HCT116 (cell line): ENCODE measurements at regions not wholly inside any gene's neighbourhood (a gene's known extent, or its start where the extent isn't known, plus 50 kb on each side); places are given as distances from the start of the nearest gene placed in this dataset.

Experiments
- ATAC-seq: fragments of 200-7000 bp; cut with Tn5 transposase; 2 replicates; pipeline ENCODE4 v1.9.1; 2020; ENCODE audit warnings: mild to moderate bottlenecking, moderate library complexity
- BruUV-seq: library from RNA; stranded (reverse); fragments of 400-500 nt; replicated peaks from 2 replicates; lab custom pipeline; 2021; lab: Mats Ljungman, UMichigan
- CTCF ChIA-PET: fragments of 300-600 bp; sonication (Branson Sonifier 250); formaldehyde crosslinking; loops from one replicate; lab custom pipeline; 2021; ENCODE audit warnings: antibody characterized with exemption; lab: Charles Lee
- POLR2A ChIA-PET: fragments of 300-600, 350-600 bp; sonication (Branson Sonifier 250); formaldehyde crosslinking; loops from one replicate; lab custom pipeline; 2021; ENCODE audit warnings: antibody characterized with exemption; lab: Charles Lee
- RAD21 ChIA-PET, 2 experiments: fragments of 300-600 bp; sonication (Branson Sonifier 250); formaldehyde crosslinking; loops; one replicate each; lab custom pipeline; 2023; ENCODE audit warnings: low total read pairs in 2 of 2; ENCODE audit not compliant: uncharacterized antibody in 2 of 2, unreplicated experiment in 2 of 2, low non-redundant PET in 1 of 2; lab: Charles Lee
- DNase-seq: peaks from one replicate; pipeline ENCODE4 v3.0.0-alpha.2; 2010; ENCODE audit warnings: low read depth, low spot score
- H2AFZ ChIP-seq: fragments of 200-600 bp; shearing (Covaris generic), sonication (generic); 2 replicates; pipeline ENCODE4 v1.6.1; 2017; ENCODE audit warnings: low read depth, mixed run types, mixed read lengths, antibody characterized with exemption, low read length; ENCODE audit not compliant: poor library complexity, severe bottlenecking
- H3K27ac ChIP-seq: 2 replicates; pipeline ENCODE4 v1.5.1; 2012; ENCODE audit warnings: low read depth, low read length
- H3K27me3 ChIP-seq: fragments of 200-600 bp; sonication (generic); 2 replicates; pipeline ENCODE4 v1.6.1; 2016; ENCODE audit warnings: mixed run types, low read length, mixed read lengths; ENCODE audit not compliant: insufficient read depth
- H3K36me3 ChIP-seq, 2 experiments: fragments of 200-500 bp in 1 of 2; fragments of 200-600 bp in 1 of 2; sonication (Bioruptor generic) in 1 of 2; sonication (generic) in 1 of 2; 2 replicates each; pipeline versions ENCODE4 v1.5.1 to v1.6.1; 2014 to 2016; ENCODE audit warnings: low read length in 2 of 2, inconsistent platforms in 1 of 2, mixed read lengths in 1 of 2, mixed run types in 1 of 2; ENCODE audit not compliant: insufficient read depth in 2 of 2, control insufficient read depth in 1 of 2
- H3K4me1 ChIP-seq, 2 experiments: fragments of 200-600 bp in 1 of 2; sonication (generic) in 1 of 2; 2 replicates each; pipeline versions ENCODE4 v1.5.1 to v1.6.1; 2012 to 2017; ENCODE audit warnings: low read length in 2 of 2, inconsistent platforms in 1 of 2, mild to moderate bottlenecking in 1 of 2, mixed read lengths in 1 of 2, mixed run types in 1 of 2, moderate library complexity in 1 of 2; ENCODE audit not compliant: insufficient read depth in 2 of 2, control insufficient read depth in 1 of 2
- H3K4me2 ChIP-seq: fragments of 200-600 bp; sonication (generic); 2 replicates; pipeline ENCODE4 v1.6.1; 2017; ENCODE audit warnings: mixed run types, low read length, mixed read lengths
- H3K4me3 ChIP-seq, 2 experiments: fragments of 200-600 bp in 1 of 2; sonication (generic) in 1 of 2; replicated peaks in 1 of 2; 2 replicates each; pipeline ENCODE4 v1.5.1; 2011 to 2016; ENCODE audit warnings: low read length in 2 of 2, control low read depth in 1 of 2, low read depth in 1 of 2, mild to moderate bottlenecking in 1 of 2, mixed read lengths in 1 of 2, mixed run types in 1 of 2
- H3K79me2 ChIP-seq: fragments of 200-600 bp; sonication (generic); 2 replicates; pipeline ENCODE4 v1.6.1; 2017; ENCODE audit warnings: mild to moderate bottlenecking, mixed run types, low read length, moderate library complexity, mixed read lengths; ENCODE audit not compliant: insufficient read depth
- H3K9ac ChIP-seq: fragments of 200-600 bp; sonication (generic); 2 replicates; pipeline ENCODE4 v1.6.1; 2016; ENCODE audit warnings: low read length, mixed read lengths
- H3K9me2 ChIP-seq: fragments of 200-600 bp; sonication (generic), shearing (Covaris generic); 2 replicates; pipeline ENCODE4 v1.6.1; 2017; ENCODE audit warnings: mixed run types, mild to moderate bottlenecking, moderate library complexity; ENCODE audit not compliant: insufficient read depth
- H3K9me3 ChIP-seq, 2 experiments: fragments of 200-500 bp in 1 of 2; fragments of 200-600 bp in 1 of 2; sonication (Bioruptor generic) in 1 of 2; sonication (generic) in 1 of 2; 2 replicates each; pipeline ENCODE4 v1.6.1; 2014 to 2017; ENCODE audit warnings: low read length in 2 of 2, mixed read lengths in 2 of 2, inconsistent platforms in 1 of 2, low read depth in 1 of 2, mild to moderate bottlenecking in 1 of 2, mixed run types in 1 of 2, moderate library complexity in 1 of 2; ENCODE audit not compliant: control insufficient read depth in 1 of 2, insufficient read depth in 1 of 2
- H4K20me1 ChIP-seq: fragments of 200-600 bp; sonication (generic), shearing (Covaris generic); 2 replicates; pipeline ENCODE4 v1.6.1; 2017; ENCODE audit warnings: mixed run types, mild to moderate bottlenecking, moderate library complexity; ENCODE audit not compliant: insufficient read depth
- CEBPB ChIP-seq: IDR thresholded peaks from 2 replicates; pipeline ENCODE4 v1.6.1; 2012; ENCODE audit warnings: low read depth
- ELF1 ChIP-seq: IDR thresholded peaks from 2 replicates; pipeline ENCODE4 v1.6.1; 2012; ENCODE audit warnings: low read depth, borderline replicate concordance
- FOSL1 ChIP-seq: IDR thresholded peaks from 2 replicates; pipeline ENCODE4 v1.6.1; 2012; ENCODE audit warnings: low read depth
- ZFX ChIP-seq: fragments of 450-650 bp; IDR thresholded peaks from 2 replicates; pipeline ENCODE4 v1.6.1; 2017
- intact Hi-C: fragments of 100-400 bp; cut with micrococcal nuclease; formaldehyde crosslinking; loops from 2 replicates; pipeline ENCODE4 v1.10.0; 2022
- TF ChIP-seq, protein P1 (sequence below), 3 experiments: fragments of 200-600 bp in 1 of 3; sonication (generic) in 1 of 3; IDR thresholded peaks in 2 of 3; conservative IDR thresholded peaks in 1 of 3; 2 replicates each; pipeline ENCODE4 v1.5.1; 2012 to 2017; ENCODE audit warnings: low read depth in 2 of 3, low read length in 2 of 3, antibody characterized with exemption in 1 of 3, borderline replicate concordance in 1 of 3, control low read depth in 1 of 3, mild to moderate bottlenecking in 1 of 3, mixed read lengths in 1 of 3, mixed run types in 1 of 3, moderate library complexity in 1 of 3; ENCODE audit not compliant: insufficient read depth in 1 of 3

DNA sequence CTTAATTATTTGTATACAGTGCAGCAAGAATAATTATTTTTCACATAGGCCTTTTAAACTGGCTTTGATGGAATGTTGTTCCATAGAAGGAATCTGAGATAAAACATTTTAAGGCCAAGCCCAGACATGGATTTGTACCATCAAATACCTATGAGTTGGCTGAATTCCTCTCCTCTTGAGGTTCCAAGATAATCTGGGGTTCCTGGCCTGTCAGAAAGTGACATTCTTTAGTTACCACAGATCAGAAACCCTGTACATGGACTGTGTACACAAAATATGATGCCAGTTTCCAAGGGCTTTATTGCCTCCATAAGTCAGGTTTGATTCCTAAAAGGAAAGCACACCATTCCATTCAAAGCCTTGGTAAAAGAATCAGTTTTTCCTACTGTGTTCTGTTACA, 1256.7 kb upstream of the NRXN1 start:
- TF ChIP-seq FOSL1: no peak
- no peak for TF ChIP-seq CEBPB
- TF ChIP-seq ELF1: no peak
- TF ChIP-seq, all 23 proteins: peak for 0
- Histone ChIP-seq H3K79me2 (no peaks in the 10 kb centered on the region), H3K4me2 (no peak overlapping the region), H3K36me3 (no peaks in the 10 kb centered on the region), H3K27ac (no peak overlapping the region), H3K9me2 (no peaks in the 10 kb centered on the region), H3K9ac (no peak overlapping the region), H3K4me3 (no peak overlapping the region), H2AFZ (no peak overlapping the region), H3K27me3 (no peaks in the 10 kb centered on the region), H3K4me1 (no peaks in the 10 kb centered on the region), H3K9me3 (no peaks in the 10 kb centered on the region), H4K20me1 (no peaks in the 10 kb centered on the region)
- ChIA-PET CTCF (no interaction called here), POLR2A (no interaction called here), RAD21 (no interaction called here)
- DNase-seq: no peak
- no TSS peak for BruUV-seq
- intact Hi-C loops: no loop called here
- ATAC-seq: no peak

DNA sequence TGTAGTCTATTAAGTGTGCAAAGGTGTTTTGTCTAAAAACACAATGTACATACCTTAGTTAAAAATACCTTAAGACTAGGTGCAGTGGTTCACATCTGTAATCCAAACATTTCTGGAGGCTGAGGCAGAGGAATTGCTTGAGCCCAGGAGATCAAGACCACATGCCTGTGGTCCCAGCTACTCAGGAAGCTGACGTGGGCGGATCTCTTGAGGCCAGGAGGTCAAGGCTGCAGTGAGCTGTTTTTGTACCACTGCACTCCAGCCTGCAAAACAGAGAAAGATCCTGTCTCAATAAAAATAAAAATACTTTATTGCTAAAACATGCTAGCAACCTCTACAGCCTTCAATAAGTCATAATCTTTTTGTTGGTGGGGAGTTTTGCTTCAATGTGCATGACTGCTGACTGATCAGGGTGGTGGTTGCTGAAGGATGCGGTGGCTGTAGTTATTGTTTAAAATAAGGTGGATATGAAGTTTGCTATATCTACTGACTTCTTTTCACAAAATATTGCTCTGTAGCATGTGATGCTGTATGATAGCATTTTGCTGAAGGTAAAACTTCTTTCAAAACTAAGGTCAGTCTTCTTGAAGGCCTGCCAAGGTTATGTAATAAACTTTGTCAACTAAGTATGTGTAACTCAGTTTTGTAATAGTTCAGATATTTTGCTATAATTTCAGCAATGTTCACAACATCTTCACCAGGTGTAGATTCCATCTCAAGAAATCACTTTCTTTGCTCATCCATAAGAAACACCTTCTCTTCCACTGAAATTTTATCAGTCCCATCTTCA, 1238.0 kb upstream of the NRXN1 start:
- POLR2A ChIA-PET: no interaction called here

More for the DNA sequence above, 1238.0 kb upstream of the NRXN1 start:
- Histone ChIP-seq H3K4me1 (no peaks in the 10 kb centered on the region), H3K9ac (no peak overlapping the region), H4K20me1 (no peaks in the 10 kb centered on the region), H3K36me3 (no peaks in the 10 kb centered on the region), H3K9me3 (peaks cover 0 to 9% of the 10 kb centered on the region in 2 experiments; a peak in 1 of 4 replicates), H3K4me2 (no peak overlapping the region; the same call in 1 of the 2 replicates), H2AFZ (no peak overlapping the region), H3K9me2 (no peaks in the 10 kb centered on the region), H3K27me3 (no peaks in the 10 kb centered on the region), H3K79me2 (no peaks in the 10 kb centered on the region), H3K27ac (no peak overlapping the region), H3K4me3 (no peak overlapping the region)
- BruUV-seq: no TSS peak
- ChIA-PET RAD21 (no interaction called here), CTCF (no interaction called here)
- ATAC-seq (no peak), DNase-seq (no peak)
- intact Hi-C loops: no loop called here
- no peak for TF ChIP-seq ZFX
- TF ChIP-seq, protein P1, sequence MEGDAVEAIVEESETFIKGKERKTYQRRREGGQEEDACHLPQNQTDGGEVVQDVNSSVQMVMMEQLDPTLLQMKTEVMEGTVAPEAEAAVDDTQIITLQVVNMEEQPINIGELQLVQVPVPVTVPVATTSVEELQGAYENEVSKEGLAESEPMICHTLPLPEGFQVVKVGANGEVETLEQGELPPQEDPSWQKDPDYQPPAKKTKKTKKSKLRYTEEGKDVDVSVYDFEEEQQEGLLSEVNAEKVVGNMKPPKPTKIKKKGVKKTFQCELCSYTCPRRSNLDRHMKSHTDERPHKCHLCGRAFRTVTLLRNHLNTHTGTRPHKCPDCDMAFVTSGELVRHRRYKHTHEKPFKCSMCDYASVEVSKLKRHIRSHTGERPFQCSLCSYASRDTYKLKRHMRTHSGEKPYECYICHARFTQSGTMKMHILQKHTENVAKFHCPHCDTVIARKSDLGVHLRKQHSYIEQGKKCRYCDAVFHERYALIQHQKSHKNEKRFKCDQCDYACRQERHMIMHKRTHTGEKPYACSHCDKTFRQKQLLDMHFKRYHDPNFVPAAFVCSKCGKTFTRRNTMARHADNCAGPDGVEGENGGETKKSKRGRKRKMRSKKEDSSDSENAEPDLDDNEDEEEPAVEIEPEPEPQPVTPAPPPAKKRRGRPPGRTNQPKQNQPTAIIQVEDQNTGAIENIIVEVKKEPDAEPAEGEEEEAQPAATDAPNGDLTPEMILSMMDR (IDR thresholded peaks at IDR 0.05 in 2 of 3, conservative IDR thresholded peaks at IDR 0.05 in 1 of 3; ENCODE audit: borderline replicate concordance in 1 of 3, insufficient read depth in 1 of 3, low read depth in 2 of 3, low read length in 2 of 3): no peak
